CD4-positive, CD25-positive, alpha-beta regulatory T cell (primary cell): ENCODE measurements at regions not wholly inside any gene's neighbourhood (a gene's known extent, or its start where the extent isn't known, plus 50 kb on each side); places are given as distances from the start of the nearest gene placed in this dataset.
"Not testable (repeated sequence)": the region's sequence is repeated elsewhere in the genome, so short reads cannot be mapped to it uniquely, and the experiment has no call there.

ENCODE experiments used
- ATAC-seq, 2 donors: fragments of 150-1000 bp; cut with Tn5 transposase; one replicate each; pipeline ENCODE4 v1.10.0; 2021; ENCODE audit warnings: low read depth in 2 of 2, moderate number of reproducible peaks in 2 of 2, moderate library complexity in 1 of 2
- DNase-seq, 3 donors: peaks; one replicate each; pipeline versions ENCODE4 v3.0.0 to v3.0.0-alpha.2; 2012 to 2022; ENCODE audit warnings: mixed read lengths in 1 of 3
- H3K27ac ChIP-seq: one replicate; pipeline ENCODE4 v1.7.0; 2013; ENCODE audit warnings: mild to moderate bottlenecking, low read length; ENCODE audit not compliant: insufficient read depth, poor library complexity, severe bottlenecking
- H3K27me3 ChIP-seq: one replicate; pipeline ENCODE4 v1.7.0; 2013; ENCODE audit warnings: low read length; ENCODE audit not compliant: control insufficient read depth, insufficient read depth
- H3K36me3 ChIP-seq: one replicate; pipeline ENCODE4 v1.7.0; 2013; ENCODE audit warnings: mild to moderate bottlenecking, low read length, moderate library complexity; ENCODE audit not compliant: control insufficient read depth, insufficient read depth
- H3K4me1 ChIP-seq: 2 replicates; pipeline ENCODE4 v1.7.0; 2013; ENCODE audit warnings: mild to moderate bottlenecking, low read length; ENCODE audit not compliant: insufficient read depth, control insufficient read depth, poor library complexity, severe bottlenecking
- H3K4me3 ChIP-seq: one replicate; pipeline ENCODE4 v1.7.0; 2013; ENCODE audit warnings: low read depth, mild to moderate bottlenecking, low read length, moderate library complexity
- H3K9me3 ChIP-seq, 2 experiments: 1 replicate in 1 of 2; 2 replicates in 1 of 2; pipeline ENCODE4 v1.7.0; 2013; ENCODE audit warnings: low read length in 2 of 2, mild to moderate bottlenecking in 1 of 2, moderate library complexity in 1 of 2; ENCODE audit not compliant: control insufficient read depth in 2 of 2
- H3K27ac Mint-ChIP-seq, 3 donors: one replicate each; pipeline ENCODE4 v1.8.0; 2020 to 2022; ENCODE audit warnings: mild to moderate bottlenecking in 3 of 3, mixed read lengths in 3 of 3, moderate library complexity in 2 of 3
- H3K27me3 Mint-ChIP-seq: one replicate; pipeline ENCODE4 v1.8.0; 2022; ENCODE audit warnings: mild to moderate bottlenecking, mixed read lengths
- H3K36me3 Mint-ChIP-seq: one replicate; pipeline ENCODE4 v1.8.0; 2020; ENCODE audit warnings: mixed read lengths
- H3K4me1 Mint-ChIP-seq, 4 donors: one replicate each; pipeline ENCODE4 v1.8.0; 2020 to 2022; ENCODE audit warnings: mixed read lengths in 4 of 4, mild to moderate bottlenecking in 1 of 4
- H3K4me3 Mint-ChIP-seq, 4 donors: one replicate each; pipeline ENCODE4 v1.8.0; 2020 to 2022; ENCODE audit warnings: mild to moderate bottlenecking in 4 of 4, mixed read lengths in 4 of 4, moderate library complexity in 3 of 4
- H3K9me3 Mint-ChIP-seq, 7 donors: one replicate each; pipeline ENCODE4 v1.8.0; 2020 to 2022; ENCODE audit warnings: mixed read lengths in 7 of 7, mild to moderate bottlenecking in 3 of 7, moderate library complexity in 2 of 7

DNA sequence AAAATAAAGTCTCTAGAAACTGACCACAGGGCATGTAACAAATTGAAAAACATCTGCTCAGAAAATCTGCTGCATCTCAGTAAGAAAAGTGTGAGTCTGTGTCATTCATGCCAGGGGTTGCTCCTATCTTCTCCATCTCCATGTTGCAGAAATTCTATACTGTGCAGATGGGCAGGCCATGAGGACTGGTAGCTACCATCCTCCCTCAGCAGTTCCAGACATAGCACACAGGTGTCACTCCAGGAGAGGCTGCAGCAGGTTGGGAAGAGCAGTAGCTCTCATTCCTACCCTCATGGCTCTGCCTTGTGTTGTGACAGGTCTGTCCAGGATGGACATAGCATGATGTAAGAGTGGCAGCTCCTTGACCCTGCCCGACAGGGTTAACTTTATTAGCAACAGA, 173.4 kb downstream of the NDUFS4 start:
- Histone ChIP-seq H3K27ac (no peak overlapping the region), H3K4me1 (no peaks in the 10 kb centered on the region), H3K36me3 (no peaks in the 10 kb centered on the region), H3K4me3 (no peak overlapping the region), H3K27me3 (no peaks in the 10 kb centered on the region), H3K9me3 (no peaks in the 10 kb centered on the region)
- DNase-seq = no peak
- Mint-ChIP-seq H3K27ac (no peak overlapping the region), H3K4me1 (no peaks in the 10 kb centered on the region), H3K4me3 (no peak overlapping the region), H3K27me3 (no peaks in the 10 kb centered on the region), H3K9me3 (peaks cover 0 to 9% (median 5%) of the 10 kb centered on the region in 7 donors), H3K36me3 (no peaks in the 10 kb centered on the region)
- no peak for ATAC-seq

DNA sequence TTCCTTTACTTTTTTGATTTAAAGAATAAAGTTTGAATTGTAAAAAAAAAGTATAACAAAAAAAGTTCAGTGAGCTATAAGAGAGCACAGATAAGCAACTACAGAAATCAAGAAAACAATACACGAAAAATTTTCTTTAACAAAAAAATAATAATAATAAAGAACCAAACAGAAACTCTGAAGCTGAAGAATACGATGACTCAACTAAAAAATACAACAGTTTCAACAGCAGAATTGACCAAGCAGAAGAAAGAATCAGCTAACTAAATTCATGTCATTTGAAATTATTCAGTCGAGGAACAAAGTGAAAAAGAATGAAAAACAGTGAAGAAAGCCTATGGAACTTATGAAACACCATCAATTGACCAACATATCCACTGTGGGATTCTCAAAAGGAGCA, 177.7 kb downstream of the NDUFS4 start:
- H3K36me3 ChIP-seq = no peaks in the 10 kb centered on the region

DNA sequence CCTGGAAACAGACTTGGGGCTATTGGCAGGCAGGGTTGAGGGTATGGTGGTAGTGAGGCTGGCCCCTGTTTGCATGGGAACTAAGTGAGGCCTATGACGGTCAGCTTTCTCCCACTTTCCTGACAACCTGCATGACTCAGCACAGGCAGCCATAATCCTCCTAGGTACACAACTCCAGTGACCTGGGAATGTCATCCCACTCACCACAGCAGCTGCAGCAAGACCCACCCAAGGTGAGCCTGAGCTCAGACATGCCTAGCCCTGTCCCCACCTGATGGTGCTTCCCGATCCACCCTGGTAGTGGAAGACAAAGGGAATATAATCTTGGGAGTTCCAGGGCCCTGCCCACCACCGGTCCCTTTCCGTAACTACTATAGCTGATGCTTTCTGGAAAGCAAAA, 178.7 kb downstream of the NDUFS4 start:
- Mint-ChIP-seq H3K4me1 (no peaks in the 10 kb centered on the region), H3K4me3 (no peak overlapping the region), H3K36me3 (no peaks in the 10 kb centered on the region), H3K9me3 (peaks cover 0 to 19% (median 4%) of the 10 kb centered on the region in 7 donors), H3K27me3 (no peaks in the 10 kb centered on the region), H3K27ac (peak overlapping the region in 1 of 3 donors; percentile 81)
- Histone ChIP-seq H3K36me3 (no peaks in the 10 kb centered on the region), H3K27me3 (no peaks in the 10 kb centered on the region), H3K4me3 (no peak overlapping the region), H3K9me3 (no peaks in the 10 kb centered on the region), H3K4me1 (no peaks in the 10 kb centered on the region), H3K27ac (no peak overlapping the region)
- DNase-seq (no peak), ATAC-seq (no peak)

More for the DNA sequence above, 177.7 kb downstream of the NDUFS4 start:
- H3K9me3 Mint-ChIP-seq = peaks cover 0 to 15% (median 4%) of the 10 kb centered on the region in 7 donors
- DNase-seq (no peak), ATAC-seq (no peak)
- no peaks in the 10 kb centered on the region for H3K9me3 ChIP-seq
- H3K4me1 Mint-ChIP-seq = no peaks in the 10 kb centered on the region
- H3K27ac Mint-ChIP-seq = no peak overlapping the region
- H3K4me1 ChIP-seq = no peaks in the 10 kb centered on the region
- no peaks in the 10 kb centered on the region for H3K36me3 Mint-ChIP-seq
- no peak overlapping the region for H3K4me3 Mint-ChIP-seq
- H3K27me3 Mint-ChIP-seq = no peaks in the 10 kb centered on the region
- no peaks in the 10 kb centered on the region for H3K27me3 ChIP-seq
- no peak overlapping the region for H3K27ac ChIP-seq
- no peak overlapping the region for H3K4me3 ChIP-seq

DNA sequence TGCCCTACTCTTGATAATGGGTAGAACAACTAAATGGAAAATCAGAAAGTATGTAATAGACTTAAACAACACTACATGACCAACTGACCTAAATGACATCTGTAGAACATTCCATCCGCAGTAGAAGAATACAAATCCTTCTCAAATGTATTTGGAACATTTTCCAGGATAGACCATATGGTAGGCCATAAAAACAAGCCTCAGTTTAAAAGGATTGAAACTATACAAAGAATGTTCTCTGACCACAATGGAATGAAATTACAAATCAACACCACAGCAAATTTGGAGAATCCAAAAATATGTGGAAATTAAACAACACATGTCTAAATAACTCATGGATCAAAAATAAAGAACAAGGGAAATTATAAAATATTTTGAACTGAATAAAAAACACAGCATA, 189.2 kb downstream of the NDUFS4 start:
- Histone ChIP-seq H3K27me3 (no peaks in the 10 kb centered on the region), H3K4me1 (no peaks in the 10 kb centered on the region), H3K36me3 (no peaks in the 10 kb centered on the region), H3K4me3 (no peak overlapping the region), H3K27ac (no peak overlapping the region), H3K9me3 (peaks cover 0 to 9% of the 10 kb centered on the region in 2 experiments)
- Mint-ChIP-seq H3K36me3 (no peaks in the 10 kb centered on the region), H3K4me1 (no peaks in the 10 kb centered on the region), H3K4me3 (no peak overlapping the region), H3K27me3 (no peaks in the 10 kb centered on the region), H3K27ac (no peak overlapping the region), H3K9me3 (peaks cover 0 to 39% (median 15%) of the 10 kb centered on the region in 7 donors)
- DNase-seq (no peak), ATAC-seq (no peak)

DNA sequence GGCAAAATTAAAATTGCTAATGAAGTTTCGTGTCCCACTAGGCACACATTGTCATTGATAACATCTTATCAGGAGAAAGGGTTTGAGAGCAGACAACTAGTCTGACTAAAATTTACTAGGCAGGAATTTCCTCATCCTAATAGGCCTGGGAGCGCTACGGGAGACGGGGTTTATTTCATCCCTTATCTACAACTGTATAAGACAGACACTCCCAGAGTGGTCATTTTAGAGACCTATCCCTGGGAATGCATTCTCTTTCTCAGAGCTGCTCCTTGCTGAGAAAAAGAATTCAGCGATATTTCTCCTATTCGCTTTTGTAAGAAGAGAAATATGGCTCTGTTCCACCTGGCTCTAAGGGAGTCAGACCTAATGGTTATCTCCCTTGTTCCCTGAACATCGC, 191.8 kb downstream of the NDUFS4 start:
- not testable (repeated sequence) for H3K27ac ChIP-seq, H3K4me1 Mint-ChIP-seq, H3K36me3 ChIP-seq, DNase-seq, H3K4me3 ChIP-seq, H3K4me1 ChIP-seq, H3K27ac Mint-ChIP-seq, H3K27me3 ChIP-seq, ATAC-seq, H3K36me3 Mint-ChIP-seq, H3K27me3 Mint-ChIP-seq, H3K9me3 ChIP-seq, H3K4me3 Mint-ChIP-seq
- H3K9me3 Mint-ChIP-seq = peaks cover 0 to 46% (median 16%) of the 10 kb centered on the region in 7 donors

DNA sequence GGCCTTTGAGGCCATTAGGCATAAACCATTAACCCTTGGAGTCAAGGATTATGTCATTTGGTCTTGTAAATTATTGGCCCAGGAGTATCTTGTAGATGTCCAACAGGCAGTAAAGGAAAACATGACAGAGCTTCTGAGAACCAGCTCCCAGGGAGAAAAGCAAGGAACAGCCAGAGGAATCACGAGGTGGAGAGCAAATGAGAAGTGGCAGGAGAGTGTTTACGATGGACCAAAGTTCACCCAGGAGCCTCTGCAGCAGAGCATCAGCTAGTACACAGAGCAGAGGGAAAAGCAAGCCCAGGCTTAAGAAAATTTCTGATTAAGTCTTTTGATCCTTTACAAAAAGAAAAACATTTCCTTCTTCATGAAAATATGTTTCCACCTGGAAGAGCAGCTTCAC, 206.2 kb downstream of the NDUFS4 start:
- H3K27ac Mint-ChIP-seq = no peak overlapping the region
- Histone ChIP-seq H3K36me3 (no peaks in the 10 kb centered on the region), H3K4me3 (no peak overlapping the region), H3K27me3 (no peaks in the 10 kb centered on the region), H3K27ac (no peak overlapping the region), H3K4me1 (no peaks in the 10 kb centered on the region), H3K9me3 (no peaks in the 10 kb centered on the region)
- ATAC-seq = no peak
- peaks cover 0 to 5% (median 1%) of the 10 kb centered on the region in 7 donors for H3K9me3 Mint-ChIP-seq
- DNase-seq = no peak
- no peaks in the 10 kb centered on the region for H3K4me1 Mint-ChIP-seq
- H3K4me3 Mint-ChIP-seq = no peak overlapping the region
- H3K27me3 Mint-ChIP-seq = peaks cover 7% of the 10 kb centered on the region
- no peaks in the 10 kb centered on the region for H3K36me3 Mint-ChIP-seq

DNA sequence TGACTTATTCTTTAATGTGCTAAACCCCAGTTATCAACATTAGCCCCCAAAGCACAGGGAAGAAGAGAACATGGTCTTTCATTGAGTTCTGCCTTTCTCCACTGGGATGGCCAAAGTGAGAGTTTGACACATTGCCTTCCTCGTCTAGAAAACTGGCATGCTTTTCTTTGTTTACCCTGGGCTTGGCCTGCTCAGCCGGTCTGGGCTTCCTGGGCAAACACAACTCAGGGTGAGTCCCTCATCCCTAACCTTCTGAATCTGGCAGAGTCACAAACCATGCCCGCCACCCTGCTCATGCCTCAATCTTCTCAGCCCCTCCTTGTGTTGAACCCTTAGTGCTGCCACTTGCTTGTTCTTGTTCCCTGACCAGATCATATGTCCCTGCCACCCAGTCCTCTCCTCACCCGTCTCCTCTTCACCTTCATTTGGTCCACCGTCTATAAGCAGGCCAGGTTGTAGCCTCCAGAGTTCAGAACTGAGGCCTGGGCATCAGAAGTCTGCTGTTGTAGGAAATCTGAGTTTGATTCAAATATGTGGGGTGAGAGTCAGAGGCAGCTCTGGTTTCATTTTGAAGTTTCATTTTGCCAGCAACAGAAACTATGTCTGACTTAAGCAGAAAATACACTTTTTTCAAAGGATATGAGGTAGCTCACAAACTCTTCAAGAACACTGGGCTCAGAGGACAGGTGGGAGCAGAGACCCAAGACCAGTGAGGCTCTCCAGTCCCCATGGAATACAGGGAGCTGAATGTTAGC, 217.6 kb downstream of the NDUFS4 start:
- H3K4me1 ChIP-seq = no peaks in the 10 kb centered on the region
- H3K4me1 Mint-ChIP-seq = peaks cover 0 to 2% (median 0%) of the 10 kb centered on the region in 4 donors
- H3K9me3 ChIP-seq = no peaks in the 10 kb centered on the region
- no peaks in the 10 kb centered on the region for H3K27me3 Mint-ChIP-seq
- H3K36me3 Mint-ChIP-seq = no peaks in the 10 kb centered on the region
- no peak overlapping the region for H3K4me3 Mint-ChIP-seq
- peaks cover 0 to 3% (median 0%) of the 10 kb centered on the region in 7 donors for H3K9me3 Mint-ChIP-seq
- H3K4me3 ChIP-seq = no peak overlapping the region
- no peaks in the 10 kb centered on the region for H3K27me3 ChIP-seq
- no peak overlapping the region for H3K27ac Mint-ChIP-seq
- no peak overlapping the region for H3K27ac ChIP-seq
- no peak for ATAC-seq
- peak in 1 of 3 donors; percentile 2 for DNase-seq
- H3K36me3 ChIP-seq = no peaks in the 10 kb centered on the region

DNA sequence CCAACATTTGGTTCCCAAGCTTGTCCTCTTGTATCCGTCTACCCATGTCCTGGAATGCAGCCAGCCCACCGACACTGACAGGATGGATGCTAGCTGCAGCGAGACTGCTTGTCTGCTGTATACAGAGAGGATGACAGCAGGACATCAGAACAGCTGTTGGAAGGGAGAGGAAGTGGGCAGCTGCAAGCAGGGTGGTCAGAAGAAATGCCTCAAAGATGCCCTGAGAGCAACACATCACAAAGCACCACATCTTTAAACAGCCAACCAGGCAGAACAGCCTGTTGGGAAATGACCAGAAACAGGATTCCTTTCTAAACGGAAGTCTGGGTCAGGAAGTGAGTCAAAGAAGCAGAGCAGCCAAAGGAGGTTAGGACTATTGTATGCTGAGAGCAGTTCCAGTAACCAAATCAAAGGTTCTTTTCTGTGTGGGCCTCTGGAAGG, 219.1 kb downstream of the NDUFS4 start:
- Mint-ChIP-seq H3K36me3 (no peaks in the 10 kb centered on the region), H3K27ac (no peak overlapping the region), H3K9me3 (peaks cover 0 to 2% (median 0%) of the 10 kb centered on the region in 7 donors), H3K27me3 (no peaks in the 10 kb centered on the region), H3K4me3 (no peak overlapping the region), H3K4me1 (peaks cover 0 to 2% (median 0%) of the 10 kb centered on the region in 4 donors)
- Histone ChIP-seq H3K4me3 (no peak overlapping the region), H3K27ac (no peak overlapping the region), H3K27me3 (no peaks in the 10 kb centered on the region), H3K4me1 (no peaks in the 10 kb centered on the region), H3K36me3 (no peaks in the 10 kb centered on the region), H3K9me3 (no peaks in the 10 kb centered on the region)
- ATAC-seq (no peak), DNase-seq (no peak)
